ENCODE measurements at regions not wholly inside any gene's neighbourhood (a gene's known extent, or its start where the extent isn't known, plus 50 kb on each side); places are given as distances from the start of the nearest gene placed in this dataset.

- Mint-ChIP-seq H3K27me3 (ENCODE audit: low read depth) (peaks cover 2% of the 10 kb centered on the region), H3K4me1 (ENCODE audit: low read depth) (no peaks in the 10 kb centered on the region), H3K36me3 (ENCODE audit: low read depth) (no peaks in the 10 kb centered on the region), H3K4me3 (ENCODE audit: unreplicated experiment) (no peak overlapping the region), H3K27ac (ENCODE audit: unreplicated experiment) (no peak overlapping the region), H3K9me3 (ENCODE audit: low read depth) (no peaks in the 10 kb centered on the region)
- no peak for TF ChIP-seq CTCF (IDR thresholded peaks at IDR 0.05)
- DNase-seq (ENCODE audit: low spot score), result no peak
These were observed 243.6 kb downstream of the GPD2 start for GRCh38 chr2:156679820-156680219.

DNA sequence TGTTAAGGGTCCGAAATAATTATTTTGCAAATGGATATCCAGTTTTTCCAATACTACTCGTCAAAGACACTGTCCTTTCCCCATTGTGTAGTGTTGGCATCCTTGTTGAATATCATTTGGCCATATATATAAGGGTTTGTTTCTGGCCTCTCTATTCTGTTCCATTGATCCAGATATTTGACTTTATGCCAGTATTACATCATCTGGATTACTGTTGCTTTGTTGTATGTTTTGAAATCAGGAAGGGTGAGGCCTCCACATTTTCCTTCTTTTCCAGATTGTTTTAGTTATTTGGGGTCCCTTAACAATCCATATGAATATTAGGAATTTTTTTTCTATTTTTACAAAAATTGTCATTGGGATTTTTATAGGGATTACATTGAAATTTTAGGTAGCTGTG, 244.1 kb downstream of the GPD2 start:
- Mint-ChIP-seq H3K27ac (ENCODE audit: unreplicated experiment) (no peak overlapping the region), H3K9me3 (ENCODE audit: low read depth) (no peaks in the 10 kb centered on the region), H3K36me3 (ENCODE audit: low read depth) (no peaks in the 10 kb centered on the region), H3K27me3 (ENCODE audit: low read depth) (peaks cover 2% of the 10 kb centered on the region), H3K4me3 (ENCODE audit: unreplicated experiment) (no peak overlapping the region), H3K4me1 (ENCODE audit: low read depth) (no peaks in the 10 kb centered on the region)
- DNase-seq (ENCODE audit: low spot score), result no peak
- no peak for TF ChIP-seq CTCF (IDR thresholded peaks at IDR 0.05)

- no peak for DNase-seq (ENCODE audit: low spot score)
- TF ChIP-seq CTCF (IDR thresholded peaks at IDR 0.05), result no peak
- Mint-ChIP-seq H3K27ac (ENCODE audit: unreplicated experiment) (no peak overlapping the region), H3K9me3 (ENCODE audit: low read depth) (no peaks in the 10 kb centered on the region), H3K36me3 (ENCODE audit: low read depth) (no peaks in the 10 kb centered on the region), H3K4me1 (ENCODE audit: low read depth) (no peaks in the 10 kb centered on the region), H3K27me3 (ENCODE audit: low read depth) (peaks cover 5% of the 10 kb centered on the region), H3K4me3 (ENCODE audit: unreplicated experiment) (no peak overlapping the region)
These were observed 250.9 kb downstream of the GPD2 start for GRCh38 chr2:156687126-156687525.

- H3K36me3 Mint-ChIP-seq (ENCODE audit: low read depth), result no peaks in the 10 kb centered on the region
- no peaks in the 10 kb centered on the region for H3K4me1 Mint-ChIP-seq (ENCODE audit: low read depth)
- peaks cover 4% of the 10 kb centered on the region for H3K27me3 Mint-ChIP-seq (ENCODE audit: low read depth)
- DNase-seq (ENCODE audit: low spot score), result no peak
- H3K4me3 Mint-ChIP-seq (ENCODE audit: unreplicated experiment), result no peak overlapping the region
- H3K27ac Mint-ChIP-seq (ENCODE audit: unreplicated experiment), result no peak overlapping the region
- TF ChIP-seq CTCF (IDR thresholded peaks at IDR 0.05), result no peak
- no peaks in the 10 kb centered on the region for H3K9me3 Mint-ChIP-seq (ENCODE audit: low read depth)
These were observed 251.5 kb downstream of the GPD2 start for GRCh38 chr2:156687715-156688114.

- Mint-ChIP-seq H3K9me3 (ENCODE audit: low read depth) (no peaks in the 10 kb centered on the region), H3K4me3 (ENCODE audit: unreplicated experiment) (no peak overlapping the region), H3K27me3 (ENCODE audit: low read depth) (peaks cover 3% of the 10 kb centered on the region), H3K27ac (ENCODE audit: unreplicated experiment) (no peak overlapping the region), H3K4me1 (ENCODE audit: low read depth) (no peaks in the 10 kb centered on the region), H3K36me3 (ENCODE audit: low read depth) (no peaks in the 10 kb centered on the region)
- TF ChIP-seq CTCF (IDR thresholded peaks at IDR 0.05), result no peak
- DNase-seq (ENCODE audit: low spot score), result no peak
These were observed 253.8 kb downstream of the GPD2 start for GRCh38 chr2:156689939-156690338.
